ENCODE measurements at regions not wholly inside any gene's neighbourhood (a gene's known extent, or its start where the extent isn't known, plus 50 kb on each side); places are given as distances from the start of the nearest gene placed in this dataset.

DNA sequence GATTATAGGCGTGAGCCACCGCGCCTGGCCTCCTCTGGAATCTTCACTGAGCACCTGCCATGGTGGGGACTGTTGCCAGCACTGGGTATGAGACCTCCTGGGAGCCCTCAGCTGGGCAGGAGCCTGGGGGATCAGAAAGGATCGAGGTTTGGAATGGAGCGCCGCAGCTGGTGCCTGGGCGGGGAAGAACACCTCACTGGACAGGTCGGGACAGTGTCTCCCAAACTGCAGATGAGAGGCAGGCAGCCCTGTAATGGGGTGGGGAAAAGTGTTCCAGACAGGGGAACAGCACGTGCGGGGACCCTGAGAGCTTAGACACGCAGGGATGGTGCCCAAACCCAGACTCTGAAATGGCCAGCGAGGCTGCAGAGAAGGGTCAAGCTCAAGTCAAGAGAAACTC is 150.9 kb upstream of the C1orf174 start:
- no peak for DNase-seq
- peaks cover 0 to 81% (median 0%) of the 10 kb centered on the region in 3 donors for H3K27me3 ChIP-seq
- no peak overlapping the region for H3K4me3 ChIP-seq
- no peaks in the 10 kb centered on the region for H3K36me3 ChIP-seq
- no peaks in the 10 kb centered on the region for H3K9me3 ChIP-seq
- no peak overlapping the region for H3K27ac ChIP-seq
- whole genome bisulfite sequencing, 5 donors: 82 to 89% (median 87%) methylated on average over 11 to 12 of the region's 12 CpGs
- TF ChIP-seq POLR2AphosphoS5 (IDR thresholded peaks at IDR 0.05): no peak
- TF ChIP-seq, protein P1, sequence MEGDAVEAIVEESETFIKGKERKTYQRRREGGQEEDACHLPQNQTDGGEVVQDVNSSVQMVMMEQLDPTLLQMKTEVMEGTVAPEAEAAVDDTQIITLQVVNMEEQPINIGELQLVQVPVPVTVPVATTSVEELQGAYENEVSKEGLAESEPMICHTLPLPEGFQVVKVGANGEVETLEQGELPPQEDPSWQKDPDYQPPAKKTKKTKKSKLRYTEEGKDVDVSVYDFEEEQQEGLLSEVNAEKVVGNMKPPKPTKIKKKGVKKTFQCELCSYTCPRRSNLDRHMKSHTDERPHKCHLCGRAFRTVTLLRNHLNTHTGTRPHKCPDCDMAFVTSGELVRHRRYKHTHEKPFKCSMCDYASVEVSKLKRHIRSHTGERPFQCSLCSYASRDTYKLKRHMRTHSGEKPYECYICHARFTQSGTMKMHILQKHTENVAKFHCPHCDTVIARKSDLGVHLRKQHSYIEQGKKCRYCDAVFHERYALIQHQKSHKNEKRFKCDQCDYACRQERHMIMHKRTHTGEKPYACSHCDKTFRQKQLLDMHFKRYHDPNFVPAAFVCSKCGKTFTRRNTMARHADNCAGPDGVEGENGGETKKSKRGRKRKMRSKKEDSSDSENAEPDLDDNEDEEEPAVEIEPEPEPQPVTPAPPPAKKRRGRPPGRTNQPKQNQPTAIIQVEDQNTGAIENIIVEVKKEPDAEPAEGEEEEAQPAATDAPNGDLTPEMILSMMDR (IDR thresholded peaks at IDR 0.05): no peak
- no peak for TF ChIP-seq EP300 (IDR thresholded peaks at IDR 0.05)
- no peak for TF ChIP-seq POLR2A (IDR thresholded peaks at IDR 0.05)
- intact Hi-C loops (cut with DNase I; ENCODE audit: low total_unique reads): no loop called here
- no peaks in the 10 kb centered on the region for H3K4me1 ChIP-seq

DNA sequence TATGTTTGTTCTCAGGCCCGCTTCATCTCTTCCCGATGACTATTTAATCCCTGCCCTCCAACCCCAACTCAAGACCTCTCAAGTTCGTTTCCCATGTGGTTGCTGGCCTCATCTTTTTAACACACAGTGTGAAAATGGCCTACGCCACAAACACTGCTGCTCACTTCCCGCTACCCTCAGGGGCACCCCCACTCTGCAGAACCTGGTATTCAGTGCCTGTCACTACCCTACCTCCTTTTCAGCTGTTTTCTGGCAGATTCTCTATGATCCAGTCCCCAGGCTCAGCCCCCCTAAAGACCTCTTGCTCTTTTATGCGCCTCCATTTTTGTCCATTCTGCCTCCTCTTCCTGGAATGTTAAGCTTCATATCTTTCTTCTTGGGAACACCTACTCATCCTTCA is 152.6 kb upstream of the C1orf174 start:
- no peaks in the 10 kb centered on the region for H3K4me1 ChIP-seq
- no peaks in the 10 kb centered on the region for H3K36me3 ChIP-seq
- no peaks in the 10 kb centered on the region for H3K9me3 ChIP-seq
- no peak for DNase-seq
- no peak overlapping the region for H3K4me3 ChIP-seq
- peaks cover 0 to 77% (median 0%) of the 10 kb centered on the region in 3 donors for H3K27me3 ChIP-seq
- 62 to 73% (median 68%) methylated on average over 6 of the region's 6 CpGs for WGBS, 5 donors
- intact Hi-C loops (cut with DNase I; ENCODE audit: low total_unique reads): no loop called here
- TF ChIP-seq, protein P1 (IDR thresholded peaks at IDR 0.05): no peak
- no peak for TF ChIP-seq POLR2A (IDR thresholded peaks at IDR 0.05)
- no peak for TF ChIP-seq POLR2AphosphoS5 (IDR thresholded peaks at IDR 0.05)
- no peak for TF ChIP-seq EP300 (IDR thresholded peaks at IDR 0.05)
- no peak overlapping the region for H3K27ac ChIP-seq

DNA sequence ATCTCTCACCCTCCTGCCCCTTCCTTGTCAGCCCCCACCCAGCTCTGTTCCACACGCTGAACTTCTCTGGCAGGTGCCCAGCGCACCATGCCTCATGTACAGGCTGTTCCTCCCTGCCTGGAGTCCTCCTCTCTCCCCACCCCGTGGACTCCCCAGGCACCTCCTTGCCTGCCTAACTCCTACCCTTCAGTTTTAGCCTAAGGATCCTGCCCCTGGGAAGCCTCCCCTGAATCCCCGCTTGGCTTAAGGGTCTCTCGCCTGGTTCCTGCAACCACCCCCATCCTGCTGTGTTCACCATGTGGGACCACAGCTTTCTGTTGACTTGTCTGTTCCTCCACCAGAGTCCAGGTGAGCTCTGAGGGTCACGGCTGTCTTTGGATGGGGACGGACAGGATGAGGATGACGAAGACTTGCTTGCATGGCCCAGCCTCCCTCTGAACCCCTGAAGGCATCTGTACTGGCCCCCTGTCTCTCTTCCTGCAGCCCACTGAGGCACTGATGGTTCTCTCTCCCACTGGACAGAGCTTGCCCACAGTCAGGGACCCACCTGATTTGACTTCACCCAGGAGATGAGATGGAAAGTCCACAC is 153.2 kb upstream of the C1orf174 start:
- H3K27me3 ChIP-seq: peaks cover 0 to 77% (median 0%) of the 10 kb centered on the region in 3 donors
- WGBS, 5 donors: 83 to 91% (median 85%) methylated on average over 8 of the region's 8 CpGs
- intact Hi-C loops (cut with DNase I; ENCODE audit: low total_unique reads): no loop called here

DNA sequence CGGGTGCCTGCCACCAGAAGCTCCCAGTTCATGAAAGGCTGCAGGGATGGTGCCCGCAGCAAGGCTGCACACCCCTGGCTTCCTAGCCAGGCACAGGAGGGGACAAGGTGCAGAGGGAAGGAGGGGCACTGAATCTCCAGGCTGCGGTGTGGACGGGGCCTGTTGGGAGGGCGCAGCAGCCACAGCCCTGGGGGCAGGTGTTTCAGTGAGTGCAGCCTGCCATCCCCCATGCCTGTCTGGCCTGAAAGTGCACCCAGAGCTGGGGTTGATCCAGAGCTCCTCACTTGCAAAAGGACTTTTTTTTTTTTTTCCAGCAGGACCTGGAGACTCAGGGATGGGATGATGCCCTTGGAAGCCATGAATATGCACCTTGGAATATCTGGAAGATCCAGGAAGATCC is 153.7 kb upstream of the C1orf174 start:
- H3K4me1 ChIP-seq: no peaks in the 10 kb centered on the region
- no peak overlapping the region for H3K27ac ChIP-seq
- 75 to 84% (median 80%) methylated on average over 1 to 5 of the region's 5 CpGs for WGBS, 5 donors
- TF ChIP-seq, protein P1 (IDR thresholded peaks at IDR 0.05): no peak
- no peak for TF ChIP-seq EP300 (IDR thresholded peaks at IDR 0.05)
- no peak for TF ChIP-seq POLR2A (IDR thresholded peaks at IDR 0.05)
- H3K27me3 ChIP-seq: peaks cover 0 to 73% (median 0%) of the 10 kb centered on the region in 3 donors
- H3K36me3 ChIP-seq: no peaks in the 10 kb centered on the region
- DNase-seq: no peak
- intact Hi-C loops (cut with DNase I; ENCODE audit: low total_unique reads): no loop called here
- no peaks in the 10 kb centered on the region for H3K9me3 ChIP-seq
- H3K4me3 ChIP-seq: no peak overlapping the region

More for the DNA sequence above, 153.2 kb upstream of the C1orf174 start:
- no peaks in the 10 kb centered on the region for H3K36me3 ChIP-seq
- H3K4me1 ChIP-seq: no peaks in the 10 kb centered on the region
- H3K9me3 ChIP-seq: no peaks in the 10 kb centered on the region
- TF ChIP-seq, protein P1 (IDR thresholded peaks at IDR 0.05): no peak
- TF ChIP-seq POLR2A (IDR thresholded peaks at IDR 0.05): no peak
- no peak for TF ChIP-seq EP300 (IDR thresholded peaks at IDR 0.05)
- TF ChIP-seq POLR2AphosphoS5 (IDR thresholded peaks at IDR 0.05): no peak
- DNase-seq: no peak
- H3K27ac ChIP-seq: no peak overlapping the region
- no peak overlapping the region for H3K4me3 ChIP-seq
